IgD-negative memory B cell (primary cell): ENCODE measurements at regions not wholly inside any gene's neighbourhood (a gene's known extent, or its start where the extent isn't known, plus 50 kb on each side); places are given as distances from the start of the nearest gene placed in this dataset.
A peak's percentile ranks its signal among the peaks of the same experiment; 100 is the strongest.

Source experiments
- H3K27ac Mint-ChIP-seq, 3 donors: one replicate each; pipeline ENCODE4 v1.8.0; 2020 to 2022; ENCODE audit warnings: mild to moderate bottlenecking in 3 of 3, mixed read lengths in 3 of 3, moderate library complexity in 1 of 3
- H3K27me3 Mint-ChIP-seq: one replicate; pipeline ENCODE4 v1.8.0; 2021; ENCODE audit warnings: mixed read lengths
- H3K36me3 Mint-ChIP-seq: one replicate; pipeline ENCODE4 v1.8.0; 2020; ENCODE audit warnings: mild to moderate bottlenecking, mixed read lengths
- H3K4me1 Mint-ChIP-seq, 3 donors: one replicate each; pipeline ENCODE4 v1.8.0; 2020 to 2022; ENCODE audit warnings: mixed read lengths in 3 of 3, mild to moderate bottlenecking in 1 of 3
- H3K4me3 Mint-ChIP-seq, 4 donors: one replicate each; pipeline ENCODE4 v1.8.0; 2020 to 2022; ENCODE audit warnings: mild to moderate bottlenecking in 4 of 4, mixed read lengths in 4 of 4, moderate library complexity in 3 of 4
- H3K9me3 Mint-ChIP-seq, 3 donors: one replicate each; pipeline ENCODE4 v1.8.0; 2020 to 2021; ENCODE audit warnings: mixed read lengths in 3 of 3, mild to moderate bottlenecking in 1 of 3

GRCh38 chr9:87109851-87110250 is 162.5 kb upstream of the GAS1 start:
- Mint-ChIP-seq H3K27ac (no peak overlapping the region), H3K27me3 (no peaks in the 10 kb centered on the region), H3K36me3 (no peaks in the 10 kb centered on the region), H3K9me3 (peaks cover 0 to 4% (median 3%) of the 10 kb centered on the region in 3 donors), H3K4me1 (no peaks in the 10 kb centered on the region), H3K4me3 (no peak overlapping the region)

- Mint-ChIP-seq H3K27me3 (no peaks in the 10 kb centered on the region), H3K27ac (no peak overlapping the region), H3K4me3 (no peak overlapping the region), H3K9me3 (peaks cover 0 to 6% (median 4%) of the 10 kb centered on the region in 3 donors), H3K36me3 (no peaks in the 10 kb centered on the region), H3K4me1 (peaks cover 0 to 3% (median 0%) of the 10 kb centered on the region in 3 donors)
These were observed 163.7 kb upstream of the GAS1 start for GRCh38 chr9:87111010-87111409.

- Mint-ChIP-seq H3K27ac (no peak overlapping the region), H3K27me3 (no peaks in the 10 kb centered on the region), H3K4me3 (no peak overlapping the region), H3K36me3 (no peaks in the 10 kb centered on the region), H3K9me3 (peaks cover 0 to 6% (median 4%) of the 10 kb centered on the region in 3 donors), H3K4me1 (peaks cover 0 to 3% (median 0%) of the 10 kb centered on the region in 3 donors)
These were observed 165.3 kb upstream of the GAS1 start for GRCh38 chr9:87112656-87113055.

GRCh38 chr9:87113874-87114273 is 166.6 kb upstream of the GAS1 start:
- no peaks in the 10 kb centered on the region for H3K27me3 Mint-ChIP-seq
- H3K9me3 Mint-ChIP-seq = peaks cover 0 to 6% (median 4%) of the 10 kb centered on the region in 3 donors
- peaks cover 0 to 3% (median 0%) of the 10 kb centered on the region in 3 donors for H3K4me1 Mint-ChIP-seq
- no peak overlapping the region for H3K4me3 Mint-ChIP-seq
- H3K27ac Mint-ChIP-seq = no peak overlapping the region
- H3K36me3 Mint-ChIP-seq = no peaks in the 10 kb centered on the region

- peaks cover 0 to 3% (median 0%) of the 10 kb centered on the region in 3 donors for H3K4me1 Mint-ChIP-seq
- H3K27me3 Mint-ChIP-seq = peaks cover 2% of the 10 kb centered on the region
- H3K27ac Mint-ChIP-seq = no peak overlapping the region
- no peaks in the 10 kb centered on the region for H3K36me3 Mint-ChIP-seq
- H3K4me3 Mint-ChIP-seq = no peak overlapping the region
- peaks cover 2 to 5% (median 4%) of the 10 kb centered on the region in 3 donors for H3K9me3 Mint-ChIP-seq
These were observed 168.5 kb upstream of the GAS1 start for GRCh38 chr9:87115785-87116184.

- Mint-ChIP-seq H3K4me1 (peaks cover 0 to 3% (median 0%) of the 10 kb centered on the region in 3 donors), H3K4me3 (no peak overlapping the region), H3K27ac (no peak overlapping the region), H3K36me3 (no peaks in the 10 kb centered on the region), H3K27me3 (peaks cover 2% of the 10 kb centered on the region), H3K9me3 (peaks cover 2 to 5% (median 3%) of the 10 kb centered on the region in 3 donors)
These were observed 169.2 kb upstream of the GAS1 start for GRCh38 chr9:87116492-87116891.

- peaks cover 2% of the 10 kb centered on the region for H3K27me3 Mint-ChIP-seq
- H3K4me1 Mint-ChIP-seq = peaks cover 0 to 3% (median 0%) of the 10 kb centered on the region in 3 donors
- H3K4me3 Mint-ChIP-seq = no peak overlapping the region
- H3K27ac Mint-ChIP-seq = no peak overlapping the region
- H3K9me3 Mint-ChIP-seq = peaks cover 0 to 5% (median 2%) of the 10 kb centered on the region in 3 donors
- no peaks in the 10 kb centered on the region for H3K36me3 Mint-ChIP-seq
These were observed 171.3 kb upstream of the GAS1 start for GRCh38 chr9:87118594-87118993.

GRCh38 chr9:87119328-87119881 is 172.1 kb upstream of the GAS1 start:
- Mint-ChIP-seq H3K27me3 (peaks cover 2% of the 10 kb centered on the region), H3K4me3 (no peak overlapping the region), H3K9me3 (peaks cover 0 to 5% (median 2%) of the 10 kb centered on the region in 3 donors), H3K4me1 (peaks cover 0 to 3% (median 0%) of the 10 kb centered on the region in 3 donors), H3K36me3 (no peaks in the 10 kb centered on the region), H3K27ac (peak overlapping the region in 1 of 3 donors; percentile 43)

GRCh38 chr9:87120610-87121009 is 173.3 kb upstream of the GAS1 start:
- peaks cover 2% of the 10 kb centered on the region for H3K27me3 Mint-ChIP-seq
- H3K4me1 Mint-ChIP-seq = peaks cover 0 to 2% (median 0%) of the 10 kb centered on the region in 3 donors
- H3K9me3 Mint-ChIP-seq = peaks cover 4 to 6% (median 4%) of the 10 kb centered on the region in 3 donors
- no peak overlapping the region for H3K27ac Mint-ChIP-seq
- H3K36me3 Mint-ChIP-seq = no peaks in the 10 kb centered on the region
- H3K4me3 Mint-ChIP-seq = no peak overlapping the region

GRCh38 chr9:87122947-87123685 is 175.8 kb upstream of the GAS1 start:
- no peak overlapping the region for H3K4me3 Mint-ChIP-seq
- H3K36me3 Mint-ChIP-seq = no peaks in the 10 kb centered on the region
- peaks cover 4% of the 10 kb centered on the region in 3 donors for H3K9me3 Mint-ChIP-seq
- H3K27ac Mint-ChIP-seq = no peak overlapping the region
- peaks cover 2% of the 10 kb centered on the region for H3K27me3 Mint-ChIP-seq
- H3K4me1 Mint-ChIP-seq = no peaks in the 10 kb centered on the region

GRCh38 chr9:87123830-87124229 is 176.5 kb upstream of the GAS1 start:
- Mint-ChIP-seq H3K9me3 (peaks cover 4% of the 10 kb centered on the region in 3 donors), H3K27me3 (peaks cover 2% of the 10 kb centered on the region), H3K4me1 (no peaks in the 10 kb centered on the region), H3K27ac (no peak overlapping the region), H3K36me3 (no peaks in the 10 kb centered on the region), H3K4me3 (no peak overlapping the region)

- H3K27me3 Mint-ChIP-seq = no peaks in the 10 kb centered on the region
- peaks cover 2 to 4% (median 2%) of the 10 kb centered on the region in 3 donors for H3K9me3 Mint-ChIP-seq
- no peak overlapping the region for H3K4me3 Mint-ChIP-seq
- H3K4me1 Mint-ChIP-seq = no peaks in the 10 kb centered on the region
- H3K36me3 Mint-ChIP-seq = no peaks in the 10 kb centered on the region
- H3K27ac Mint-ChIP-seq = no peak overlapping the region
These were observed 178.5 kb upstream of the GAS1 start for GRCh38 chr9:87125819-87126218.

- Mint-ChIP-seq H3K36me3 (no peaks in the 10 kb centered on the region), H3K9me3 (peaks cover 4 to 13% (median 5%) of the 10 kb centered on the region in 3 donors), H3K27ac (no peak overlapping the region), H3K4me3 (no peak overlapping the region), H3K27me3 (no peaks in the 10 kb centered on the region), H3K4me1 (no peaks in the 10 kb centered on the region)
These were observed 180.2 kb upstream of the GAS1 start for GRCh38 chr9:87127543-87127942.

GRCh38 chr9:87127978-87128614 is 180.8 kb upstream of the GAS1 start:
- Mint-ChIP-seq H3K27ac (no peak overlapping the region), H3K4me1 (no peaks in the 10 kb centered on the region), H3K4me3 (no peak overlapping the region), H3K27me3 (no peaks in the 10 kb centered on the region), H3K9me3 (peaks cover 4 to 13% (median 5%) of the 10 kb centered on the region in 3 donors), H3K36me3 (no peaks in the 10 kb centered on the region)

GRCh38 chr9:87128844-87129493 is 181.7 kb upstream of the GAS1 start:
- peaks cover 5 to 13% (median 6%) of the 10 kb centered on the region in 3 donors for H3K9me3 Mint-ChIP-seq
- no peaks in the 10 kb centered on the region for H3K27me3 Mint-ChIP-seq
- no peaks in the 10 kb centered on the region for H3K4me1 Mint-ChIP-seq
- no peaks in the 10 kb centered on the region for H3K36me3 Mint-ChIP-seq
- peak overlapping the region in 1 of 3 donors; percentile 26 for H3K27ac Mint-ChIP-seq
- no peak overlapping the region for H3K4me3 Mint-ChIP-seq
